ENCODE measurements at regions not wholly inside any gene's neighbourhood (a gene's known extent, or its start where the extent isn't known, plus 50 kb on each side); places are given as distances from the start of the nearest gene placed in this dataset.

GRCh38 chr14:51328772-51329353, 88.8 kb downstream of the TMX1 start:
- H3K4me1 ChIP-seq (ENCODE audit: control insufficient read depth, insufficient read depth, low read length): no peaks in the 10 kb centered on the region
- WGBS, 2 experiments: 80 to 95% methylated on average over 5 to 6 of the region's 6 CpGs
- H3K36me3 ChIP-seq (ENCODE audit: control insufficient read depth, insufficient read depth, low read length): no peaks in the 10 kb centered on the region
- H3K27ac ChIP-seq (ENCODE audit: insufficient read depth, low read depth, low read length, poor library complexity, severe bottlenecking): no peak overlapping the region
- no peaks in the 10 kb centered on the region for H3K9me3 ChIP-seq (ENCODE audit: control insufficient read depth, low read length)
- H3K27me3 ChIP-seq (ENCODE audit: control insufficient read depth, insufficient read depth, low read length, poor library complexity, severe bottlenecking): no peaks in the 10 kb centered on the region
- no peak overlapping the region for H3K4me3 ChIP-seq (ENCODE audit: insufficient read depth, low read depth, low read length)

GRCh38 chr14:51331486-51332367, 91.7 kb downstream of the TMX1 start:
- no peak overlapping the region for H3K27ac ChIP-seq (ENCODE audit: insufficient read depth, low read depth, low read length, poor library complexity, severe bottlenecking)
- H3K9me3 ChIP-seq (ENCODE audit: control insufficient read depth, low read length): no peaks in the 10 kb centered on the region
- WGBS, 2 experiments: 87% methylated on average over 7 to 8 of the region's 8 CpGs
- H3K4me3 ChIP-seq (ENCODE audit: insufficient read depth, low read depth, low read length): no peak overlapping the region
- no peaks in the 10 kb centered on the region for H3K36me3 ChIP-seq (ENCODE audit: control insufficient read depth, insufficient read depth, low read length)
- H3K4me1 ChIP-seq (ENCODE audit: control insufficient read depth, insufficient read depth, low read length): no peaks in the 10 kb centered on the region
- H3K27me3 ChIP-seq (ENCODE audit: control insufficient read depth, insufficient read depth, low read length, poor library complexity, severe bottlenecking): no peaks in the 10 kb centered on the region

- no peaks in the 10 kb centered on the region for H3K9me3 ChIP-seq (ENCODE audit: control insufficient read depth, low read length)
- no peaks in the 10 kb centered on the region for H3K4me1 ChIP-seq (ENCODE audit: control insufficient read depth, insufficient read depth, low read length)
- H3K36me3 ChIP-seq (ENCODE audit: control insufficient read depth, insufficient read depth, low read length): no peaks in the 10 kb centered on the region
- H3K27ac ChIP-seq (ENCODE audit: insufficient read depth, low read depth, low read length, poor library complexity, severe bottlenecking): no peak overlapping the region
- WGBS, 2 experiments: 94 to 96% methylated on average over 4 of the region's 4 CpGs
- H3K4me3 ChIP-seq (ENCODE audit: insufficient read depth, low read depth, low read length): no peak overlapping the region
- H3K27me3 ChIP-seq (ENCODE audit: control insufficient read depth, insufficient read depth, low read length, poor library complexity, severe bottlenecking): no peaks in the 10 kb centered on the region
Measured at GRCh38 chr14:51333299-51333698, 93.3 kb downstream of the TMX1 start.

GRCh38 chr14:51333901-51334521, 94.0 kb downstream of the TMX1 start:
- Histone ChIP-seq H3K4me1 (ENCODE audit: control insufficient read depth, insufficient read depth, low read length) (no peaks in the 10 kb centered on the region), H3K9me3 (ENCODE audit: control insufficient read depth, low read length) (no peaks in the 10 kb centered on the region), H3K27me3 (ENCODE audit: control insufficient read depth, insufficient read depth, low read length, poor library complexity, severe bottlenecking) (no peaks in the 10 kb centered on the region), H3K36me3 (ENCODE audit: control insufficient read depth, insufficient read depth, low read length) (no peaks in the 10 kb centered on the region), H3K27ac (ENCODE audit: insufficient read depth, low read depth, low read length, poor library complexity, severe bottlenecking) (no peak overlapping the region), H3K4me3 (ENCODE audit: insufficient read depth, low read depth, low read length) (no peak overlapping the region)
- WGBS, 2 experiments: 88 to 97% methylated on average over 1 of the region's 1 CpG

- Histone ChIP-seq H3K27me3 (ENCODE audit: control insufficient read depth, insufficient read depth, low read length, poor library complexity, severe bottlenecking) (no peaks in the 10 kb centered on the region), H3K27ac (ENCODE audit: insufficient read depth, low read depth, low read length, poor library complexity, severe bottlenecking) (no peak overlapping the region), H3K9me3 (ENCODE audit: control insufficient read depth, low read length) (no peaks in the 10 kb centered on the region), H3K4me3 (ENCODE audit: insufficient read depth, low read depth, low read length) (no peak overlapping the region), H3K36me3 (ENCODE audit: control insufficient read depth, insufficient read depth, low read length) (no peaks in the 10 kb centered on the region), H3K4me1 (ENCODE audit: control insufficient read depth, insufficient read depth, low read length) (no peaks in the 10 kb centered on the region)
- WGBS, 2 experiments: 93 to 94% methylated on average over 5 of the region's 5 CpGs
Measured at GRCh38 chr14:51334566-51334965, 94.5 kb downstream of the TMX1 start.

GRCh38 chr14:51335531-51335930, 95.5 kb downstream of the TMX1 start:
- no peaks in the 10 kb centered on the region for H3K9me3 ChIP-seq (ENCODE audit: control insufficient read depth, low read length)
- H3K27ac ChIP-seq (ENCODE audit: insufficient read depth, low read depth, low read length, poor library complexity, severe bottlenecking): no peak overlapping the region
- no peaks in the 10 kb centered on the region for H3K4me1 ChIP-seq (ENCODE audit: control insufficient read depth, insufficient read depth, low read length)
- WGBS, 2 experiments: 90 to 96% methylated on average over 2 of the region's 2 CpGs
- H3K36me3 ChIP-seq (ENCODE audit: control insufficient read depth, insufficient read depth, low read length): no peaks in the 10 kb centered on the region
- H3K27me3 ChIP-seq (ENCODE audit: control insufficient read depth, insufficient read depth, low read length, poor library complexity, severe bottlenecking): no peaks in the 10 kb centered on the region
- H3K4me3 ChIP-seq (ENCODE audit: insufficient read depth, low read depth, low read length): no peak overlapping the region

- H3K4me3 ChIP-seq (ENCODE audit: insufficient read depth, low read depth, low read length): no peak overlapping the region
- no peaks in the 10 kb centered on the region for H3K9me3 ChIP-seq (ENCODE audit: control insufficient read depth, low read length)
- H3K4me1 ChIP-seq (ENCODE audit: control insufficient read depth, insufficient read depth, low read length): no peaks in the 10 kb centered on the region
- no peak overlapping the region for H3K27ac ChIP-seq (ENCODE audit: insufficient read depth, low read depth, low read length, poor library complexity, severe bottlenecking)
- 98% methylated on average over 3 of the region's 3 CpGs for WGBS, 2 experiments
- H3K27me3 ChIP-seq (ENCODE audit: control insufficient read depth, insufficient read depth, low read length, poor library complexity, severe bottlenecking): no peaks in the 10 kb centered on the region
- H3K36me3 ChIP-seq (ENCODE audit: control insufficient read depth, insufficient read depth, low read length): no peaks in the 10 kb centered on the region
Measured at GRCh38 chr14:51335961-51336723, 96.1 kb downstream of the TMX1 start.

GRCh38 chr14:51336734-51337133, 96.7 kb downstream of the TMX1 start:
- no peak overlapping the region for H3K4me3 ChIP-seq (ENCODE audit: insufficient read depth, low read depth, low read length)
- no peaks in the 10 kb centered on the region for H3K4me1 ChIP-seq (ENCODE audit: control insufficient read depth, insufficient read depth, low read length)
- H3K36me3 ChIP-seq (ENCODE audit: control insufficient read depth, insufficient read depth, low read length): no peaks in the 10 kb centered on the region
- whole genome bisulfite sequencing, 2 experiments: 72 to 73% methylated on average over 2 of the region's 2 CpGs
- H3K27me3 ChIP-seq (ENCODE audit: control insufficient read depth, insufficient read depth, low read length, poor library complexity, severe bottlenecking): no peaks in the 10 kb centered on the region
- no peak overlapping the region for H3K27ac ChIP-seq (ENCODE audit: insufficient read depth, low read depth, low read length, poor library complexity, severe bottlenecking)
- no peaks in the 10 kb centered on the region for H3K9me3 ChIP-seq (ENCODE audit: control insufficient read depth, low read length)

GRCh38 chr14:51337520-51337919, 97.5 kb downstream of the TMX1 start:
- Histone ChIP-seq H3K4me3 (ENCODE audit: insufficient read depth, low read depth, low read length) (no peak overlapping the region), H3K27me3 (ENCODE audit: control insufficient read depth, insufficient read depth, low read length, poor library complexity, severe bottlenecking) (no peaks in the 10 kb centered on the region), H3K4me1 (ENCODE audit: control insufficient read depth, insufficient read depth, low read length) (no peaks in the 10 kb centered on the region), H3K9me3 (ENCODE audit: control insufficient read depth, low read length) (no peaks in the 10 kb centered on the region), H3K27ac (ENCODE audit: insufficient read depth, low read depth, low read length, poor library complexity, severe bottlenecking) (no peak overlapping the region), H3K36me3 (ENCODE audit: control insufficient read depth, insufficient read depth, low read length) (no peaks in the 10 kb centered on the region)
- 86 to 88% methylated on average over 4 of the region's 4 CpGs for WGBS, 2 experiments

- no peak overlapping the region for H3K27ac ChIP-seq (ENCODE audit: insufficient read depth, low read depth, low read length, poor library complexity, severe bottlenecking)
- H3K9me3 ChIP-seq (ENCODE audit: control insufficient read depth, low read length): no peaks in the 10 kb centered on the region
- no peaks in the 10 kb centered on the region for H3K27me3 ChIP-seq (ENCODE audit: control insufficient read depth, insufficient read depth, low read length, poor library complexity, severe bottlenecking)
- no peaks in the 10 kb centered on the region for H3K4me1 ChIP-seq (ENCODE audit: control insufficient read depth, insufficient read depth, low read length)
- WGBS, 2 experiments: 97 to 100% methylated on average over 2 of the region's 2 CpGs
- no peaks in the 10 kb centered on the region for H3K36me3 ChIP-seq (ENCODE audit: control insufficient read depth, insufficient read depth, low read length)
- H3K4me3 ChIP-seq (ENCODE audit: insufficient read depth, low read depth, low read length): no peak overlapping the region
Measured at GRCh38 chr14:51341338-51341737, 101.3 kb downstream of the TMX1 start.

All from ectodermal cell (in vitro differentiated cells).